NB4 (cell line): ENCODE measurements at regions not wholly inside any gene's neighbourhood (a gene's known extent, or its start where the extent isn't known, plus 50 kb on each side); places are given as distances from the start of the nearest gene placed in this dataset.

Experiments used
- DNase-seq: peaks from one replicate; pipeline ENCODE4 v3.0.0; 2010; ENCODE audit warnings: low read depth
- H3K4me3 ChIP-seq: one replicate; pipeline ENCODE4 v1.5.1; 2011; ENCODE audit warnings: mild to moderate bottlenecking, low read depth, low read length, moderate library complexity
- MYC ChIP-seq: IDR thresholded peaks from 2 replicates; pipeline ENCODE4 v1.6.1; 2011; ENCODE audit warnings: low read depth, low read length
- POLR2A ChIP-seq: IDR thresholded peaks from 2 replicates; pipeline ENCODE4 v1.6.1; 2011; ENCODE audit warnings: mild to moderate bottlenecking; ENCODE audit not compliant: insufficient read length; ENCODE audit errors: extremely low read depth
- TF ChIP-seq, protein P1 (sequence below): IDR thresholded peaks from 2 replicates; pipeline ENCODE4 v1.6.1; 2011; ENCODE audit warnings: low read depth, low read length
- TF ChIP-seq, protein P2 (sequence below): IDR thresholded peaks from one replicate; pipeline ENCODE4 v1.5.1; 2012; ENCODE audit warnings: low read depth, low read length

DNA sequence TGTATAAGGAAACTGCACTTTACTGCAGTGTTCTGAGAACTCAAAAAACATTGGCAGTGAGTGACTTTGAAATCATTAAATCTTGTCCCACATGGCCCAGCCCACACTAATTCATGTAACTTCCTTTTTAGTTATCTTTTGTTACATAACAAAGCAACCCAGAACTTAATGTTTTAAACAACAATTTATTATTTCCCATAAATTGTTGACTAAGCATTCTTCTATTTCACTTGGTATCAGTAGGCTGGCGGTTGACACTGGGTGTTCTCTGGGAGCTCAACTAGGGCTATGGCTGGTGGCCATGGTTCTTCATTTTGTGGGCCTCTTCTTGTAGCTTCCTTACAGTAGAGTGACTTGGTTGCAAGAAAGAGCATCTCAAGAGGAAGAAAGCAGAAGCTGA is 278.4 kb downstream of the RASEF start:
- no peak for DNase-seq
- no peak overlapping the region for H3K4me3 ChIP-seq
- TF ChIP-seq POLR2A (no peak), MYC (no peak)
- TF ChIP-seq, protein P1, sequence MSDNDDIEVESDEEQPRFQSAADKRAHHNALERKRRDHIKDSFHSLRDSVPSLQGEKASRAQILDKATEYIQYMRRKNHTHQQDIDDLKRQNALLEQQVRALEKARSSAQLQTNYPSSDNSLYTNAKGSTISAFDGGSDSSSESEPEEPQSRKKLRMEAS: no peak
- TF ChIP-seq, protein P2, sequence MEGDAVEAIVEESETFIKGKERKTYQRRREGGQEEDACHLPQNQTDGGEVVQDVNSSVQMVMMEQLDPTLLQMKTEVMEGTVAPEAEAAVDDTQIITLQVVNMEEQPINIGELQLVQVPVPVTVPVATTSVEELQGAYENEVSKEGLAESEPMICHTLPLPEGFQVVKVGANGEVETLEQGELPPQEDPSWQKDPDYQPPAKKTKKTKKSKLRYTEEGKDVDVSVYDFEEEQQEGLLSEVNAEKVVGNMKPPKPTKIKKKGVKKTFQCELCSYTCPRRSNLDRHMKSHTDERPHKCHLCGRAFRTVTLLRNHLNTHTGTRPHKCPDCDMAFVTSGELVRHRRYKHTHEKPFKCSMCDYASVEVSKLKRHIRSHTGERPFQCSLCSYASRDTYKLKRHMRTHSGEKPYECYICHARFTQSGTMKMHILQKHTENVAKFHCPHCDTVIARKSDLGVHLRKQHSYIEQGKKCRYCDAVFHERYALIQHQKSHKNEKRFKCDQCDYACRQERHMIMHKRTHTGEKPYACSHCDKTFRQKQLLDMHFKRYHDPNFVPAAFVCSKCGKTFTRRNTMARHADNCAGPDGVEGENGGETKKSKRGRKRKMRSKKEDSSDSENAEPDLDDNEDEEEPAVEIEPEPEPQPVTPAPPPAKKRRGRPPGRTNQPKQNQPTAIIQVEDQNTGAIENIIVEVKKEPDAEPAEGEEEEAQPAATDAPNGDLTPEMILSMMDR: no peak

DNA sequence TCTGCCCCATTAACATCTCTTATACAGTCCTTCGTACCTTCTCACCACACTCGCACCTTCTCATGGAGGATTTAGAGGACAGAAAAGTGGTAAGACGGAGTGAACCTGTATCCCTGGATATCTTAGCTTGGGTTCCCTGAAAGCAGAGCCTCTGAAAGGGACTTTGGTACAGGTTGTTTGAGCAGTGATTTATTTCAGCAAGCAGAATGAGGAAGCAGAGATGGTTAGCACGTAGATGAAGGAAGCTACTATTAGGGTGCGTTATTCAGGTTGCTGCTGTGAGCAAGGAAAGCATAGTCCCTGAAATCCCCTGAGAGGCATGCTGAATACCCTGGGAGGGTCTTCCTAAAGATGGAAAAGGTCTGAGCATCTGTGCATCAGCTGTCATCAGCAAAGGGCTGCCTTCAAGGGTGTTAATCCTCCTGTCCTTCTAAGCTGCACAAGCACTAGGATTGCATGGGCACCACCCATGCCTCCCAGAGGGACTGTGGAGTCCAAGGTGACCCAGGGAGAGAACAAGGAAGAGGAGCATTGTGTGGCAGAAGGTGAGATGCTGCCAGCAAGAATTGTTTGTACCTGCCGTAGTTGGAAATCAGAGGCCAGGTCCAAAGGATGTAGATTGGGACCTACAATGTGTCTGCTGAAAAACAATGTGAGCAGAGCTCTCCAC is 273.7 kb downstream of the RASEF start:
- no peak for DNase-seq
- TF ChIP-seq MYC (no peak), POLR2A (no peak)
- TF ChIP-seq, protein P2: no peak
- TF ChIP-seq, protein P1: no peak
- H3K4me3 ChIP-seq: no peak overlapping the region

DNA sequence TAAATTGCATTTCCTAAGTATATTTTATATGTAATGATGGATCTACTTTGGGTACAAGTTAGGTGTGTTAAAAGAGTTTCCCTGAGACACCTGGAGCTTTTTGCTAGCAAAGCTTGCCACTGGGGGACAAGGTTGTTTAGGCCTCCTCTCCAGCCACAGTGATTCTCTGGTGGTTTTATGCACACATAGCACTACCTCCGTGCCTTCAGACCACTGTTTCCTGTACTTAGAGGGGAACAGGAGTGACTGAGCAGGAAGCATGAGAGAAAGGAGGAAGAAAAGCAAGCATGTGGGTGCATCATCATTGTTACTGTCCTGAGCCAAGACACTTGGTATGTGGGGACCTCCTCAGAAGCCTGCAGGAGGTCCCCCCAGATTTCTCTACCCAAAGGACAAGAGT is 272.1 kb downstream of the RASEF start:
- no peak for TF ChIP-seq MYC
- TF ChIP-seq, protein P2: no peak
- no peak for TF ChIP-seq POLR2A
- TF ChIP-seq, protein P1: no peak
- peak; percentile 2 for DNase-seq

DNA sequence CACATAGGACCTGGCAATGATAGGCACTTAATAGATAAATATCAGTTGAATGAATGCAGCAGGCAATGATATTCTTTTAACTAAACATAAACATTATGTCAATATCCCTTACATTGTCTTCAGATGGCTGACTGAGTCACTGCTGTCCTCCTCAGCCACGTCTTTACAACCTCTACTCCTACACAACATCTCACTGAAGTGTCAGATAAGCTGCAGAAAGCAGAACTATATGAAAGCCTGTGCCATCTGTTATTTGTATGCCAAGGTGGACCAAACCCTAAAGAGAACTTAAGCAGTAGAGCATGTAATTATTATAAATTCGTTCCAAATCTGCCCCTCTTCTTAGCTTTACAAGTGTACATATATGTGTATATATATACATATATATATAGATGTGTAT is 271.2 kb downstream of the RASEF start:
- TF ChIP-seq, protein P2: no peak
- TF ChIP-seq MYC (no peak), POLR2A (no peak)
- TF ChIP-seq, protein P1: no peak
- peak; percentile 14 for DNase-seq
- no peak overlapping the region for H3K4me3 ChIP-seq

More for the DNA sequence above, 272.1 kb downstream of the RASEF start:
- no peak overlapping the region for H3K4me3 ChIP-seq

DNA sequence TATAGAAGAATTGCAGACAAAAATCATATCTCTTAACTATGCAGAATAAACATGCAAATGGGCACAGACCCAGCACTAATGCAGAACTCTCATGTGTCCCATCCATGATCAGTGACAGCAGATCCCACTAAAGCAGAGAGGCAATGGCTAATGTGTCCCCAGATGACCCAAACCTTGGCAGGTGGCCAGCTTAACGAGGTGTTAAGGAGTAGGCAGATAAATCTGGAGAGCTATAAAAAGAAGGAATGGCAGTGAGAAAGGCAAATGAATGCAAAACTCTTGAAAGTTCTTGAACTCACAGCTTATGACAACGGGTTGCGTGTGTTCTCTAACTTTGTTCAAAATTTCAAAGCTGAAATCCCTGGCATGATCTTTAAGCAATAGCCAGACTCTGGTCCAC is 265.4 kb downstream of the RASEF start:
- TF ChIP-seq, protein P2: no peak
- no peak for TF ChIP-seq MYC
- TF ChIP-seq, protein P1: no peak
- TF ChIP-seq POLR2A: no peak
- no peak for DNase-seq
- H3K4me3 ChIP-seq: no peak overlapping the region
